ENCODE measurements at regions not wholly inside any gene's neighbourhood (a gene's known extent, or its start where the extent isn't known, plus 50 kb on each side); places are given as distances from the start of the nearest gene placed in this dataset.

- no peak for DNase-seq (ENCODE audit: extremely low read depth in 1 of 2, low read depth in 1 of 2)
These were observed 314.2 kb downstream of the CDC5L start for GRCh38 chr6:44701637-44702101.

- DNase-seq (ENCODE audit: extremely low read depth in 1 of 2, low read depth in 1 of 2) = no peak
These were observed 314.8 kb downstream of the CDC5L start for GRCh38 chr6:44702292-44702691.

GRCh38 chr6:44704240-44705150, 317.0 kb downstream of the CDC5L start:
- DNase-seq (ENCODE audit: extremely low read depth in 1 of 2, low read depth in 1 of 2) = no peak

DNA sequence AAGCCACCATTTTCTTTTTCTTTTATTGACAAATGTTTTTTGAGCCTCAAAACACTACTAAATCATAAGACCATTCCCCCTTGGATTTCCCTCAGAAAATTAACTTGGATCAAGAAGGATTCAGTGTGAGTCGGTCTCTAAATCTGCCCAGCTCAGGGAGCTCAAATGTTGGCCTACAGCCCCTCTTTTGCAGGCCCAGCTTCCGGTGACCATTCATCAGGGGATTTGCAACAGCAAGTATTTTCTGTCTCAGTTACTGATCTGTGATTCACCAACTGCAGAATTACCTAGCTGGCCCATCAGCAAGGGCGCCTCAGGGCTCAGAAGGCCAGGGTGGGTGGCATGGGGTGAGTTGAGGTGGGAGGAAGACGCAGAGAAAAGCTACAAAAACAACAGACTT, 318.1 kb downstream of the CDC5L start:
- DNase-seq (ENCODE audit: extremely low read depth in 1 of 2, low read depth in 1 of 2) = no peak

GRCh38 chr6:44706011-44706410, 318.5 kb downstream of the CDC5L start:
- DNase-seq (ENCODE audit: extremely low read depth in 1 of 2, low read depth in 1 of 2) = no peak

- DNase-seq (ENCODE audit: extremely low read depth in 1 of 2, low read depth in 1 of 2) = no peak
These were observed 320.7 kb downstream of the CDC5L start for GRCh38 chr6:44708208-44708607.

- no peak for DNase-seq (ENCODE audit: extremely low read depth in 1 of 2, low read depth in 1 of 2)
These were observed 325.0 kb downstream of the CDC5L start for GRCh38 chr6:44712353-44713111.

DNA sequence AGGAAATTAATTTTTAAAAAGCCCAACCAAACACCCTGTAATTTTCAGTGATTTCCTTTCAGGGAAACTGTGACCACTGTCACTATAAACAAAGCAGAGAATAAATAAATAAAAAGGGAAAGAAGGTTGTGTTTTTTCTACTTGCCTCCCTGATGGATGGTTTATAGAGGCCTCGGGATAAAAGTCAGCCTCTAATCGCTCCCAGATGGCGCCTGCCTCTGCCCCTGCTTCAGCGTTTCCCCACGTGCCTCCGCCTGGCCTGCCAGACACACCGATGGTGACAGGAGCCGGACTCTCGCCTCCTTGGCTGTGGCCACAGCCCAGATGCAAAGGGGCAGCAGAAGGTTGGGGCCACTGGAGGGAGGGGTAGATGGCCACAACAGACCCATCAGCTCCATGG, 327.7 kb downstream of the CDC5L start:
- no peak for DNase-seq (ENCODE audit: extremely low read depth in 1 of 2, low read depth in 1 of 2)

GRCh38 chr6:44715925-44716324, 328.4 kb downstream of the CDC5L start:
- no peak for DNase-seq (ENCODE audit: extremely low read depth in 1 of 2, low read depth in 1 of 2)

DNA sequence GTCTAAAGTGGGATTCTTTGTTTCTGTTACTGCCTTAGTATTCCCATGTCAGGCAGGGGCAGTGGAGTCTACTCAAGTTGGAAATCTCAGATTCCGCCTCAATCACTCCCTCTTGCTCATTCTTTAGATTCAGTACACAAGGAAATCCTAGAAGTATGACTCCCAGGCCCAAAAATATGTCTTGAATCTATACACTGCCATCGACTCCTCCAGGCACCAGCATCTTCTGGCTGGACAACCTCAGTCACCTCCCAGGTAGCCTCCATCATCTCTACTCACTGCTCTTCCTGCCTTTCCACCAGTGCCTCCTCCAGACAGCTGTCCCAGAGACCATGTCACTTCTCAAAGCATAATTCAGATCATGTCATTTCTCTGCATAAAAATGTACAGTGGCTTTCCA, 329.9 kb downstream of the CDC5L start:
- DNase-seq (ENCODE audit: extremely low read depth in 1 of 2, low read depth in 1 of 2) = no peak

- DNase-seq (ENCODE audit: extremely low read depth in 1 of 2, low read depth in 1 of 2) = no peak
These were observed 334.6 kb downstream of the CDC5L start for GRCh38 chr6:44721954-44722578.

- DNase-seq (ENCODE audit: extremely low read depth in 1 of 2, low read depth in 1 of 2) = no peak
These were observed 335.2 kb downstream of the CDC5L start for GRCh38 chr6:44722736-44723135.

GRCh38 chr6:44723439-44724197, 336.1 kb downstream of the CDC5L start:
- no peak for DNase-seq (ENCODE audit: extremely low read depth in 1 of 2, low read depth in 1 of 2)

GRCh38 chr6:44725070-44725469, 337.6 kb downstream of the CDC5L start:
- DNase-seq (ENCODE audit: extremely low read depth in 1 of 2, low read depth in 1 of 2) = no peak

- no peak for DNase-seq (ENCODE audit: extremely low read depth in 1 of 2, low read depth in 1 of 2)
These were observed 340.4 kb downstream of the CDC5L start for GRCh38 chr6:44727651-44728630.

GRCh38 chr6:44730771-44731391, 343.4 kb downstream of the CDC5L start:
- DNase-seq (ENCODE audit: extremely low read depth in 1 of 2, low read depth in 1 of 2) = no peak

GRCh38 chr6:44731485-44732095, 344.1 kb downstream of the CDC5L start:
- DNase-seq (ENCODE audit: extremely low read depth in 1 of 2, low read depth in 1 of 2) = no peak

GRCh38 chr6:44732243-44732642, 344.7 kb downstream of the CDC5L start:
- no peak for DNase-seq (ENCODE audit: extremely low read depth in 1 of 2, low read depth in 1 of 2)

DNA sequence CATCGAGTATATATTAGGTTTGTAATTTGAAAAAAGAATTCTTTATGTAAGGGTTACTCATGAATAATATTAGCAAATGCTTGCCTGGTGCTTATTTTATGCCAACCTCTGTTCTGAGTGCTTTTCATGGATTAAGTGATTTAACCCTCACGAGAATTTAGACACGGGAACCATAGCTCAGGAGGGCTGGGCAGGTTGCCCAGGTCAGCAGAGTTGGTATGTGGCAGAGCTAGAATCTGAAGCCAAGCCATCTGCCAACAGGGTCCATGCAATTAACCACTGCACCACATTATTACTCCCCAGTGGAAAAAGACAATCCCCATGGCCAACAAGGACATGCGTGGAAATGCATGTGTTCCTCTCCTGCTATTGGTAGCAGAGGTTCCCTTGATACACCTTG, 345.6 kb downstream of the CDC5L start:
- no peak for DNase-seq (ENCODE audit: extremely low read depth in 1 of 2, low read depth in 1 of 2)

All from activated CD8-positive, alpha-beta memory T cell treated with anti-CD3 and anti-CD28 coated beads for 1 hour (primary cell).